ENCODE measurements at regions not wholly inside any gene's neighbourhood (a gene's known extent, or its start where the extent isn't known, plus 50 kb on each side); places are given as distances from the start of the nearest gene placed in this dataset.

GRCh38 chr16:13793841-13794409 is 126.0 kb upstream of the ERCC4 start:
- TF ChIP-seq CTCF (conservative IDR thresholded peaks at IDR 0.05 in 1 of 2, IDR thresholded peaks at IDR 0.05 in 1 of 2; ENCODE audit: extremely low read depth in 1 of 2, insufficient read depth in 1 of 2, low read depth in 1 of 2, low read length in 2 of 2) = no peak
- TF ChIP-seq EZH2 (IDR thresholded peaks at IDR 0.05; ENCODE audit: borderline replicate concordance, low read length) = no peak
